ENCODE measurements at regions not wholly inside any gene's neighbourhood (a gene's known extent, or its start where the extent isn't known, plus 50 kb on each side); places are given as distances from the start of the nearest gene placed in this dataset.

DNA sequence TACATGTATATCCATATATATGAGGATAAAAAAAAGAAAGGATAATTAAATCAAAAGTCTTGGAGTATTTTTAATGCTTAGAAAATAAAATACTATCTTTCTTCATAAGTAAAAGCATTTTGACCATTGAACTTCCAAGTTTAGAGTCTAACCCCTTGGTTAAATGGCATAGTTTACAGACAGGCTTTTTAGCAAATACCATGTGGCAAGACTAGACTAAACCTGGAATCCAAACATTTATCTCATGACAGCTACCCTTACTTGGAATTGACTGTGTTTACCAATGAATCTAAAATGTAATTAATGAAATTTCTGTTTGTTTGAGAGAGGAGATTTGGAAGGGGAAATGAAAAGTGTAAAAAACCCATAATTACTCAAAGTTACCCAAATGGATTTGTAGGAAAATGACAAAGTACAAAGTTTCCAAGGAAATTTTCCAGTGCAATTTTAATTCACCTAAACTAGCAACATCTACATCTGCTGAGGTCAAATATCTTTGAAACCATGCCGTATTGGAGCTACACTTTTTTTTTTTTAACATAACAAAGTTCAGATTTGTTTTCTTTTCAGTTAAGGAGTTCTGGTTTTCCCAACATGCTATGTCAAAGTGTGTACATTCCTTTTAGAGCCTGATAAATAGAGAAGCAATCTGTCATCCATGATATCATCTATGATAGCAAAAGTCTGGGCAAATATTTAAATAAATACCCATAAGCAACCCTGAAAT lies 272.1 kb upstream of the DAB2 start:
- TF ChIP-seq, protein P1, sequence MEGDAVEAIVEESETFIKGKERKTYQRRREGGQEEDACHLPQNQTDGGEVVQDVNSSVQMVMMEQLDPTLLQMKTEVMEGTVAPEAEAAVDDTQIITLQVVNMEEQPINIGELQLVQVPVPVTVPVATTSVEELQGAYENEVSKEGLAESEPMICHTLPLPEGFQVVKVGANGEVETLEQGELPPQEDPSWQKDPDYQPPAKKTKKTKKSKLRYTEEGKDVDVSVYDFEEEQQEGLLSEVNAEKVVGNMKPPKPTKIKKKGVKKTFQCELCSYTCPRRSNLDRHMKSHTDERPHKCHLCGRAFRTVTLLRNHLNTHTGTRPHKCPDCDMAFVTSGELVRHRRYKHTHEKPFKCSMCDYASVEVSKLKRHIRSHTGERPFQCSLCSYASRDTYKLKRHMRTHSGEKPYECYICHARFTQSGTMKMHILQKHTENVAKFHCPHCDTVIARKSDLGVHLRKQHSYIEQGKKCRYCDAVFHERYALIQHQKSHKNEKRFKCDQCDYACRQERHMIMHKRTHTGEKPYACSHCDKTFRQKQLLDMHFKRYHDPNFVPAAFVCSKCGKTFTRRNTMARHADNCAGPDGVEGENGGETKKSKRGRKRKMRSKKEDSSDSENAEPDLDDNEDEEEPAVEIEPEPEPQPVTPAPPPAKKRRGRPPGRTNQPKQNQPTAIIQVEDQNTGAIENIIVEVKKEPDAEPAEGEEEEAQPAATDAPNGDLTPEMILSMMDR (conservative IDR thresholded peaks at IDR 0.05): no peak
- no peak for TF ChIP-seq ZFX (IDR thresholded peaks at IDR 0.05)
